Fibroblast of mammary gland (primary cell): ENCODE measurements at regions not wholly inside any gene's neighbourhood (a gene's known extent, or its start where the extent isn't known, plus 50 kb on each side); places are given as distances from the start of the nearest gene placed in this dataset.

Experiments used
- DNase-seq: peaks from one replicate; pipeline ENCODE4 v3.0.0-alpha.2; 2010; ENCODE audit warnings: low read depth
- H3K4me3 ChIP-seq: 2 replicates; pipeline ENCODE4 v1.5.1; 2011; ENCODE audit warnings: low read depth, mild to moderate bottlenecking, low read length, moderate library complexity; ENCODE audit not compliant: control insufficient read depth
- CTCF ChIP-seq: conservative IDR thresholded peaks from 2 replicates; pipeline ENCODE4 v1.5.1; 2011; ENCODE audit warnings: low read depth, low read length, inconsistent platforms; ENCODE audit not compliant: control insufficient read depth, insufficient read depth

- no peak for TF ChIP-seq CTCF
- no peak overlapping the region for H3K4me3 ChIP-seq
- no peak for DNase-seq
Measured at GRCh38 chr3:124556636-124557035, 173.6 kb upstream of the UMPS start.

GRCh38 chr3:124557433-124558232, 172.6 kb upstream of the UMPS start:
- peak; percentile 57 for DNase-seq
- TF ChIP-seq CTCF = no peak
- no peak overlapping the region for H3K4me3 ChIP-seq

GRCh38 chr3:124558991-124559845, 171.0 kb upstream of the UMPS start:
- peak; percentile 97 for DNase-seq
- H3K4me3 ChIP-seq = no peak overlapping the region
- no peak for TF ChIP-seq CTCF

- DNase-seq = peak; percentile 86
- no peak overlapping the region for H3K4me3 ChIP-seq
- peak; percentile 96 for TF ChIP-seq CTCF
Measured at GRCh38 chr3:124559846-124560574, 170.2 kb upstream of the UMPS start.

GRCh38 chr3:124560666-124561215, 169.5 kb upstream of the UMPS start:
- TF ChIP-seq CTCF = no peak
- no peak for DNase-seq
- no peak overlapping the region for H3K4me3 ChIP-seq

GRCh38 chr3:124562769-124563168, 167.5 kb upstream of the UMPS start:
- no peak for DNase-seq
- H3K4me3 ChIP-seq = no peak overlapping the region
- TF ChIP-seq CTCF = no peak
